Left lung (tissue), 4 donors: ENCODE measurements at regions not wholly inside any gene's neighbourhood (a gene's known extent, or its start where the extent isn't known, plus 50 kb on each side); places are given as distances from the start of the nearest gene placed in this dataset.
"Not testable (repeated sequence)": the region's sequence is repeated elsewhere in the genome, so short reads cannot be mapped to it uniquely, and the experiment has no call there.

ENCODE experiments used
- ATAC-seq: fragments of 200-7000 bp; cut with Tn5 transposase; one replicate; pipeline ENCODE4 v1.9.1; 2020; ENCODE audit warnings: moderate library complexity
- DNase-seq, 4 donors: peaks; one replicate each; pipeline ENCODE4 v3.0.0-alpha.2; 2013 to 2020
- H3K27ac ChIP-seq, 2 donors: fragments of 200-600 bp; sonication (generic) in 1 of 2; one replicate each; pipeline versions ENCODE4 v1.5.0 to v1.8.0; 2020 to 2021
- H3K27me3 ChIP-seq, 2 donors: fragments of 200-600 bp; sonication (generic) in 1 of 2; one replicate each; pipeline versions ENCODE4 v1.5.0 to v1.8.0; 2020 to 2021
- H3K36me3 ChIP-seq, 2 donors: fragments of 200-600 bp; sonication (generic) in 1 of 2; one replicate each; pipeline versions ENCODE4 v1.5.0 to v1.8.0; 2020 to 2021
- H3K4me1 ChIP-seq, 2 donors: fragments of 200-600 bp; one replicate each; pipeline ENCODE4 v1.8.0; 2021
- H3K4me3 ChIP-seq, 2 donors: fragments of 200-600 bp; sonication (generic) in 1 of 2; one replicate each; pipeline versions ENCODE4 v1.5.0 to v1.8.0; 2020 to 2021; ENCODE audit warnings: mild to moderate bottlenecking in 1 of 2
- H3K9me3 ChIP-seq, 2 donors: fragments of 200-600 bp; sonication (generic) in 1 of 2; one replicate each; pipeline versions ENCODE4 v1.5.0 to v1.8.0; 2020 to 2021
- CTCF ChIP-seq, 2 donors: fragments of 200-600 bp; sonication (generic) in 1 of 2; IDR thresholded peaks; one replicate each; pipeline versions ENCODE4 v1.5.0 to v1.8.0; 2021; ENCODE audit warnings: antibody characterized with exemption in 2 of 2
- intact Hi-C, 2 donors: fragments of 100-400 bp; cut with DNase I; formaldehyde crosslinking; loops; one replicate each; pipeline versions ENCODE4 v1.11.2 to v1.14.2; 2022
- donor health status: DM: no; HTN: yes; CAD: no.
- donor health status: DM: no; HTN: no; CAD: no.

- H3K27me3 ChIP-seq, result no peaks in the 10 kb centered on the region
- no peak overlapping the region for H3K27ac ChIP-seq
- no peak for TF ChIP-seq CTCF (IDR thresholded peaks at IDR 0.05)
- DNase-seq, result no peak
- no peak for ATAC-seq
- no peaks in the 10 kb centered on the region for H3K9me3 ChIP-seq
- no peaks in the 10 kb centered on the region for H3K36me3 ChIP-seq
- intact Hi-C loops, result no loop called here
- H3K4me1 ChIP-seq, result no peaks in the 10 kb centered on the region
- no peak overlapping the region for H3K4me3 ChIP-seq
Observed at GRCh38 chrX:87968118-87968517, 450.5 kb downstream of the KLHL4 start.

GRCh38 chrX:87972121-87972520 lies 454.5 kb downstream of the KLHL4 start:
- H3K36me3 ChIP-seq, H3K4me3 ChIP-seq, H3K9me3 ChIP-seq, H3K27ac ChIP-seq, ATAC-seq, H3K27me3 ChIP-seq, intact Hi-C loops, H3K4me1 ChIP-seq: not testable (repeated sequence)
- DNase-seq, result peak in 1 of 4 donors; percentile 2

- DNase-seq (no peak), ATAC-seq (no peak)
- Histone ChIP-seq H3K27me3 (no peaks in the 10 kb centered on the region), H3K9me3 (peaks cover 0 to 2% of the 10 kb centered on the region in 2 donors), H3K27ac (no peak overlapping the region), H3K36me3 (no peaks in the 10 kb centered on the region), H3K4me3 (no peak overlapping the region), H3K4me1 (no peaks in the 10 kb centered on the region)
- intact Hi-C loops, result no loop called here
- TF ChIP-seq CTCF (IDR thresholded peaks at IDR 0.05), result no peak
Observed at GRCh38 chrX:87975365-87975764, 457.8 kb downstream of the KLHL4 start.

- H3K9me3 ChIP-seq, H3K4me1 ChIP-seq, H3K27ac ChIP-seq, intact Hi-C loops, DNase-seq, H3K27me3 ChIP-seq, ATAC-seq, H3K36me3 ChIP-seq, H3K4me3 ChIP-seq: not testable (repeated sequence)
Observed at GRCh38 chrX:88007873-88008272, 490.3 kb downstream of the KLHL4 start.

GRCh38 chrX:88024022-88024421 lies 506.4 kb downstream of the KLHL4 start:
- no peak for TF ChIP-seq CTCF (IDR thresholded peaks at IDR 0.05)
- no peak for ATAC-seq
- H3K27ac ChIP-seq, result no peak overlapping the region
- H3K36me3 ChIP-seq, result no peaks in the 10 kb centered on the region
- H3K4me1 ChIP-seq, result no peaks in the 10 kb centered on the region
- no peak overlapping the region for H3K4me3 ChIP-seq
- DNase-seq, result no peak
- H3K9me3 ChIP-seq, result no peaks in the 10 kb centered on the region
- H3K27me3 ChIP-seq, result no peaks in the 10 kb centered on the region
- intact Hi-C loops, result no loop called here

GRCh38 chrX:88072339-88073030 lies 554.9 kb downstream of the KLHL4 start:
- H3K27ac ChIP-seq, result no peak overlapping the region
- no peaks in the 10 kb centered on the region for H3K27me3 ChIP-seq
- no peaks in the 10 kb centered on the region for H3K9me3 ChIP-seq
- no peak for TF ChIP-seq CTCF (IDR thresholded peaks at IDR 0.05)
- intact Hi-C loops, result no loop called here
- no peak for ATAC-seq
- H3K4me3 ChIP-seq, result no peak overlapping the region
- DNase-seq, result no peak
- H3K36me3 ChIP-seq, result no peaks in the 10 kb centered on the region
- no peaks in the 10 kb centered on the region for H3K4me1 ChIP-seq
